Astrocyte of the cerebellum (primary cell): ENCODE measurements at regions not wholly inside any gene's neighbourhood (a gene's known extent, or its start where the extent isn't known, plus 50 kb on each side); places are given as distances from the start of the nearest gene placed in this dataset.
"Not testable (repeated sequence)": the region's sequence is repeated elsewhere in the genome, so short reads cannot be mapped to it uniquely, and the experiment has no call there.

ENCODE experiments used
- DNase-seq: peaks from one replicate; pipeline ENCODE4 v3.0.0-alpha.2; 2011; ENCODE audit warnings: low read depth
- H3K4me3 ChIP-seq: 2 replicates; pipeline ENCODE4 v1.5.1; 2011; ENCODE audit warnings: mild to moderate bottlenecking, low read depth, low read length, moderate library complexity
- CTCF ChIP-seq: IDR thresholded peaks from 2 replicates; pipeline ENCODE4 v1.5.1; 2012; ENCODE audit warnings: low read length, low read depth, moderate library complexity, mild to moderate bottlenecking; ENCODE audit errors: missing control alignments
- in situ Hi-C: cut with HindIII; loops from 2 replicates; pipeline ENCODE4 v1.10.0; 2017; ENCODE audit warnings: low sequenced_read_pairs

GRCh38 chr4:124993838-124994237 is 281.3 kb upstream of the ANKRD50 start:
- DNase-seq: no peak
- in situ Hi-C loops: no loop called here
- TF ChIP-seq CTCF: no peak
- no peak overlapping the region for H3K4me3 ChIP-seq

GRCh38 chr4:124990398-124990797 is 277.9 kb upstream of the ANKRD50 start:
- TF ChIP-seq CTCF: no peak
- DNase-seq: no peak
- in situ Hi-C loops: no loop called here
- no peak overlapping the region for H3K4me3 ChIP-seq

- H3K4me3 ChIP-seq: no peak overlapping the region
- DNase-seq: no peak
- in situ Hi-C loops: no loop called here
- TF ChIP-seq CTCF: no peak
Measured at GRCh38 chr4:124980276-124980752, 267.8 kb upstream of the ANKRD50 start.

- in situ Hi-C loops, DNase-seq, H3K4me3 ChIP-seq: not testable (repeated sequence)
Measured at GRCh38 chr4:124978536-124978935, 266.0 kb upstream of the ANKRD50 start.

GRCh38 chr4:124977045-124977444 is 264.5 kb upstream of the ANKRD50 start:
- DNase-seq: no peak
- TF ChIP-seq CTCF: no peak
- in situ Hi-C loops: no loop called here
- no peak overlapping the region for H3K4me3 ChIP-seq

GRCh38 chr4:124974152-124974551 is 261.6 kb upstream of the ANKRD50 start:
- no peak for DNase-seq
- H3K4me3 ChIP-seq: no peak overlapping the region
- in situ Hi-C loops: no loop called here
- no peak for TF ChIP-seq CTCF

- no peak overlapping the region for H3K4me3 ChIP-seq
- DNase-seq: no peak
- TF ChIP-seq CTCF: no peak
- in situ Hi-C loops: no loop called here
Measured at GRCh38 chr4:124973716-124974115, 261.2 kb upstream of the ANKRD50 start.
